Upper lobe of right lung (tissue), 1 donor: ENCODE measurements at regions not wholly inside any gene's neighbourhood (a gene's known extent, or its start where the extent isn't known, plus 50 kb on each side); places are given as distances from the start of the nearest gene placed in this dataset.

Experiments used
- ATAC-seq: fragments of 200-7000 bp; cut with Tn5 transposase; one replicate; pipeline ENCODE4 v1.9.1; 2020; ENCODE audit warnings: mild to moderate bottlenecking, moderate library complexity
- DNase-seq: peaks from one replicate; pipeline ENCODE4 v3.0.0-alpha.2; 2020
- H3K27ac ChIP-seq: fragments of 200-600 bp; one replicate; pipeline ENCODE4 v1.8.0; 2022
- H3K27me3 ChIP-seq: fragments of 200-600 bp; one replicate; pipeline ENCODE4 v1.8.0; 2022; ENCODE audit warnings: mild to moderate bottlenecking
- H3K36me3 ChIP-seq: fragments of 200-600 bp; one replicate; pipeline ENCODE4 v1.8.0; 2022
- H3K4me1 ChIP-seq: fragments of 200-600 bp; one replicate; pipeline ENCODE4 v1.8.0; 2022
- H3K4me3 ChIP-seq: fragments of 200-600 bp; one replicate; pipeline ENCODE4 v1.8.0; 2022; ENCODE audit warnings: mild to moderate bottlenecking
- H3K9me3 ChIP-seq: fragments of 200-600 bp; one replicate; pipeline ENCODE4 v1.8.0; 2022
- intact Hi-C: fragments of 100-400 bp; cut with DNase I; formaldehyde crosslinking; loops from one replicate; pipeline ENCODE4 v1.11.0; 2022
- TF ChIP-seq, protein P1 (sequence below): fragments of 200-600 bp; IDR thresholded peaks from one replicate; pipeline ENCODE4 v1.8.0; 2022; ENCODE audit warnings: antibody characterized with exemption
- donor health status: DM: no; HTN: yes; CAD: no; lungs with severe emphysema.

GRCh38 chr16:24414534-24414933, 124.8 kb upstream of the RBBP6 start:
- no peaks in the 10 kb centered on the region for H3K36me3 ChIP-seq
- no peaks in the 10 kb centered on the region for H3K9me3 ChIP-seq
- no peak for ATAC-seq
- no peaks in the 10 kb centered on the region for H3K27me3 ChIP-seq
- H3K4me1 ChIP-seq, result no peaks in the 10 kb centered on the region
- no peak overlapping the region for H3K4me3 ChIP-seq
- no peak overlapping the region for H3K27ac ChIP-seq
- DNase-seq, result no peak
- TF ChIP-seq, protein P1, sequence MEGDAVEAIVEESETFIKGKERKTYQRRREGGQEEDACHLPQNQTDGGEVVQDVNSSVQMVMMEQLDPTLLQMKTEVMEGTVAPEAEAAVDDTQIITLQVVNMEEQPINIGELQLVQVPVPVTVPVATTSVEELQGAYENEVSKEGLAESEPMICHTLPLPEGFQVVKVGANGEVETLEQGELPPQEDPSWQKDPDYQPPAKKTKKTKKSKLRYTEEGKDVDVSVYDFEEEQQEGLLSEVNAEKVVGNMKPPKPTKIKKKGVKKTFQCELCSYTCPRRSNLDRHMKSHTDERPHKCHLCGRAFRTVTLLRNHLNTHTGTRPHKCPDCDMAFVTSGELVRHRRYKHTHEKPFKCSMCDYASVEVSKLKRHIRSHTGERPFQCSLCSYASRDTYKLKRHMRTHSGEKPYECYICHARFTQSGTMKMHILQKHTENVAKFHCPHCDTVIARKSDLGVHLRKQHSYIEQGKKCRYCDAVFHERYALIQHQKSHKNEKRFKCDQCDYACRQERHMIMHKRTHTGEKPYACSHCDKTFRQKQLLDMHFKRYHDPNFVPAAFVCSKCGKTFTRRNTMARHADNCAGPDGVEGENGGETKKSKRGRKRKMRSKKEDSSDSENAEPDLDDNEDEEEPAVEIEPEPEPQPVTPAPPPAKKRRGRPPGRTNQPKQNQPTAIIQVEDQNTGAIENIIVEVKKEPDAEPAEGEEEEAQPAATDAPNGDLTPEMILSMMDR, result no peak
- intact Hi-C loops, result no loop called here

DNA sequence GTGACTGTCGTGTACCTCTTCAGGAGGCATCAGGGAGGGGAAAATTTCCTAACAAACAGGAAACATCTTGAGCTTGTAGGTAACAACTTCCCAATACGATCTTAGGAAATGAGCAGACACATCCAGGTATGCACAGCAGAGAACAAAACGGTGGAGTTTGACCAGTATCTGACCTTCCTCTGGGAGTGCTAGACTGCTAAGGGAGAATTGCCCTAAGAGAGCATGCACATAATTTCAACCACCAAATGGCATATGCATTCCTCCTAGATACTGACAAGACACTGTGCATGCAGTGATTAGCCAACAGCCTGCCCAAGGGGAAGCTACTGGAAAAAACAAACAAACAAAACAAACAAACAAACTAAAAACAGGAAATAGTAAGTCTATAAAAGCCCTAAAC, 120.6 kb upstream of the RBBP6 start:
- intact Hi-C loops, result no loop called here

DNA sequence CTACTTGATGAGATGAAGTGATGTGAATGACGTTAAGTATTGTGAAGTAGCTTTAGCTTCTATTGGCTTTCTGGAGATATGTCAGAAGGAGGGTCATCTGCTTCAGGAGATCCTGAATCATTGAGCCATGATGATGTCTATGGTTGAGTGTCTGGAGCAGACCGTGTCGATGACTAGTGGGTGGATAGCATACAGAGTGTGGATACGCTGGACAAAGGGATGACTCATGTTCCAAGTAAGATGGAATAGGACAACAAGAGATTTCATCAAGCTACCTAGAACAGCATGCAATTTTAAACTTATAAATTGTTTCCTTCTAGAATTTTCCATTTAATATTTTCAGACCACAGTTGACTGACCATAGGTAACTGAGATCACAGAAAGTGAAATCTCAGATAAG, 116.1 kb upstream of the RBBP6 start:
- H3K27ac ChIP-seq, result no peak overlapping the region
- no peaks in the 10 kb centered on the region for H3K36me3 ChIP-seq
- intact Hi-C loops, result no loop called here
- ATAC-seq (no peak), DNase-seq (no peak)
- peaks cover 4% of the 10 kb centered on the region for H3K9me3 ChIP-seq
- H3K4me3 ChIP-seq, result no peak overlapping the region
- H3K27me3 ChIP-seq, result no peaks in the 10 kb centered on the region
- H3K4me1 ChIP-seq, result no peaks in the 10 kb centered on the region
- TF ChIP-seq, protein P1, result no peak

More for the DNA sequence above, 120.6 kb upstream of the RBBP6 start:
- ATAC-seq (no peak), DNase-seq (no peak)
- TF ChIP-seq, protein P1, result no peak
- Histone ChIP-seq H3K27ac (no peak overlapping the region), H3K4me3 (no peak overlapping the region), H3K27me3 (no peaks in the 10 kb centered on the region), H3K36me3 (no peaks in the 10 kb centered on the region), H3K9me3 (no peaks in the 10 kb centered on the region), H3K4me1 (no peaks in the 10 kb centered on the region)

GRCh38 chr16:24424364-24424763, 115.0 kb upstream of the RBBP6 start:
- TF ChIP-seq, protein P1, result no peak
- no peak overlapping the region for H3K4me3 ChIP-seq
- H3K4me1 ChIP-seq, result no peaks in the 10 kb centered on the region
- peaks cover 4% of the 10 kb centered on the region for H3K9me3 ChIP-seq
- no peaks in the 10 kb centered on the region for H3K27me3 ChIP-seq
- no peak for DNase-seq
- H3K27ac ChIP-seq, result no peak overlapping the region
- H3K36me3 ChIP-seq, result no peaks in the 10 kb centered on the region
- ATAC-seq, result no peak
- intact Hi-C loops, result no loop called here

- Histone ChIP-seq H3K27ac (no peak overlapping the region), H3K27me3 (peaks cover 3% of the 10 kb centered on the region), H3K9me3 (peaks cover 4% of the 10 kb centered on the region), H3K4me3 (no peak overlapping the region), H3K4me1 (no peaks in the 10 kb centered on the region), H3K36me3 (no peaks in the 10 kb centered on the region)
- DNase-seq, result no peak
- ATAC-seq, result no peak
- TF ChIP-seq, protein P1, result no peak
- intact Hi-C loops, result no loop called here
Measured at GRCh38 chr16:24427840-24428239, 111.5 kb upstream of the RBBP6 start.

DNA sequence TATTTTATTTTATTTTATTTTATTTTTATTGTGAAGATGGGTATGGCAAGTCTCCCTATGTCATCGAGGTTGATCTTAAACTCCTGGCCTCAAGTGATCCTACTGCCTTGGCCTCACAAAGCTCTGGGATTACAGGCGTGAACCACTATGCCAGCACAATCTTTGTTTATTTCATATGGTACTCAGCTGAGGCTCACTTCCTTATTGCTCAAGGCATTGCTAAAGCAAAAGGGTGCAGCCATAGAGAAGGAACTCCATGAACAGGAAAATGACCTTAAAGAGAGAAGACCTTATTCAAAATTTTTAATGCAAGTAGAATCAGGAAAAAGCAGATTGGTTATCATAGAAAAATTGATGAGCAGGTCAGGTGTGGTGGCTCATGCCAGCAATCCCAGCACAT, 110.6 kb upstream of the RBBP6 start:
- TF ChIP-seq, protein P1, result no peak
- H3K9me3 ChIP-seq, result peaks cover 4% of the 10 kb centered on the region
- no peak for ATAC-seq
- H3K36me3 ChIP-seq, result no peaks in the 10 kb centered on the region
- DNase-seq, result no peak
- H3K27ac ChIP-seq, result no peak overlapping the region
- H3K4me3 ChIP-seq, result no peak overlapping the region
- peaks cover 4% of the 10 kb centered on the region for H3K27me3 ChIP-seq
- H3K4me1 ChIP-seq, result no peaks in the 10 kb centered on the region
- intact Hi-C loops, result no loop called here
